ENCODE measurements at regions not wholly inside any gene's neighbourhood (a gene's known extent, or its start where the extent isn't known, plus 50 kb on each side); places are given as distances from the start of the nearest gene placed in this dataset.

DNA sequence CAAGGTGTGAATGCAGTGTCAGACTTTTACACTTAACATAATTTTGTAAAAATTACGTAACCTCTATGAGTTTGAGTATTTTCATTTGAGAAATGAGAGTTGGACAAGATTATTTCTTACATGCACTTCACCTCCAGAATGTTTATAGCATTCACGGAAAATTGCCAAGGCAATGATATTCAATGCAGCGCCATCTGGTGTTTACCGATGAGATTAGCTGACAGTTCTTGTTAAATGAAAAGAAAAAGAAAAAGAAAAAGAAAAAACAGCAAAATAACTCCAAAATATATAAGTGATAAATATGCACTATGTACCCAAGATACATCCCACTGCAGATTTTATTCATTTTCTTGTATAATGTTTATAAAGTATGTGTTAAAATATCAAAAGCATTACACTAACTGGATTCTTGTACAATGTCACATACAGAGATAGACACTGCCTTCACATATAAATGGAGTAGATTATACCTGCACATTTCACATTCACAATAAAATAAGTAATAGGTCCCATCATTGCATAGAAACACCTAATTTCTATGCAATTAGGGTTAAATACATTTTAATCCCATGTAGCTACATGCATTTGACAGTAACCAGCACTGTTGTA lies 976.3 kb upstream of the FAT3 start:
- Mint-ChIP-seq H3K9me3 (peaks cover 8% of the 10 kb centered on the region), H3K4me3 (no peak overlapping the region), H3K36me3 (ENCODE audit: insufficient read depth) (no peaks in the 10 kb centered on the region), H3K27me3 (ENCODE audit: low read depth) (no peaks in the 10 kb centered on the region), H3K4me1 (ENCODE audit: low read depth) (no peaks in the 10 kb centered on the region)
- DNase-seq (no peak), ATAC-seq (no peak)

GRCh38 chr11:91247009-91247735 lies 977.4 kb upstream of the FAT3 start:
- DNase-seq (no peak), ATAC-seq (no peak)
- no peaks in the 10 kb centered on the region for H3K27me3 Mint-ChIP-seq (ENCODE audit: low read depth)
- peaks cover 1% of the 10 kb centered on the region for H3K9me3 Mint-ChIP-seq
- no peak overlapping the region for H3K4me3 Mint-ChIP-seq
- no peaks in the 10 kb centered on the region for H3K4me1 Mint-ChIP-seq (ENCODE audit: low read depth)
- H3K36me3 Mint-ChIP-seq (ENCODE audit: insufficient read depth) = no peaks in the 10 kb centered on the region

DNA sequence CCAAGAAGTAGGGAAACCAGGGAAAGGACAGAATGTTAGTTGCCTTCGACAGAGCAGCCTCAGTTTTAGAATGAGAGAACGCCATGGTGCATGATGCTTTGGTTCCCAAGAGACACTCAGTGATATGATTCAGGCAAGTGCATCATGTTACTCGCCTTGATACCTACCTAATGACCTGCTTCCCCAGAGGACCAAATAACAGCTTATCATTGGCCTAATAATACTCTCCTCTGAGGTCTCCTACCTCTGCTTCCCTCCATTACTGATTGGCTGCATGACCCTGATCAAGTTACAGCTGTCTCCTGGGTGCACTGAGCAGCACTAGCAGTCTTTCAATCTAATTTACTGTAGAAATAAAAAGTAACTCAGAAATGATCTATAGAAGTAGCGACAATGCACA lies 979.7 kb upstream of the FAT3 start:
- H3K4me1 Mint-ChIP-seq (ENCODE audit: low read depth) = no peaks in the 10 kb centered on the region
- no peaks in the 10 kb centered on the region for H3K9me3 Mint-ChIP-seq
- no peaks in the 10 kb centered on the region for H3K36me3 Mint-ChIP-seq (ENCODE audit: insufficient read depth)
- DNase-seq (no peak), ATAC-seq (no peak)
- no peaks in the 10 kb centered on the region for H3K27me3 Mint-ChIP-seq (ENCODE audit: low read depth)
- H3K4me3 Mint-ChIP-seq = no peak overlapping the region

- Mint-ChIP-seq H3K4me1 (ENCODE audit: low read depth) (no peaks in the 10 kb centered on the region), H3K27me3 (ENCODE audit: low read depth) (no peaks in the 10 kb centered on the region), H3K9me3 (no peaks in the 10 kb centered on the region), H3K36me3 (ENCODE audit: insufficient read depth) (no peaks in the 10 kb centered on the region), H3K4me3 (no peak overlapping the region)
- ATAC-seq = no peak
- no peak for DNase-seq
Measured at GRCh38 chr11:91243630-91244029, 981.0 kb upstream of the FAT3 start.

- ATAC-seq (no peak), DNase-seq (no peak)
- Mint-ChIP-seq H3K9me3 (no peaks in the 10 kb centered on the region), H3K4me1 (ENCODE audit: low read depth) (no peaks in the 10 kb centered on the region), H3K27me3 (ENCODE audit: low read depth) (no peaks in the 10 kb centered on the region), H3K36me3 (ENCODE audit: insufficient read depth) (no peaks in the 10 kb centered on the region), H3K4me3 (no peak overlapping the region)
Measured at GRCh38 chr11:91243051-91243450, 981.6 kb upstream of the FAT3 start.

DNA sequence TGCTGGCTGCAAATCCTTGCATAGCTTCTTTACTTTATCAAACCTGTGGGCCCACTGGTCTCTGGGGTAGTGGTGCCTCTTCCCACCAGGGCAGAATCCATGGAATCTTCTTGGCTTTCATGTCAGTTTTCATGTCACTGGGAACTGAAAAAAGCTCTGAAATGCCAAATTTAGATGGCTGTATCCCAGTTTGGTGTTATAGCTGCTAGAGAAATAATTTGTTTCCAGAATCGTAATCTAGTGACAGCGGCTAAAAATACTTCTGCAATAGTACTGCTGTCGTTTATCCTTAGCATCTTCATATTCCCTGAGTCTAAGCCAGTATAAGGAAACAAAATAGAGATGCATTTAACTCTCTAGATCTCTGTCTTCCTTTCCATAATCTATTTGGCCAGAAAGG lies 983.4 kb upstream of the FAT3 start:
- ATAC-seq = no peak
- peaks cover under 1% of the 10 kb centered on the region for H3K9me3 Mint-ChIP-seq
- DNase-seq = no peak
- H3K4me1 Mint-ChIP-seq (ENCODE audit: low read depth) = no peaks in the 10 kb centered on the region
- no peak overlapping the region for H3K4me3 Mint-ChIP-seq
- H3K36me3 Mint-ChIP-seq (ENCODE audit: insufficient read depth) = no peaks in the 10 kb centered on the region
- no peaks in the 10 kb centered on the region for H3K27me3 Mint-ChIP-seq (ENCODE audit: low read depth)

- Mint-ChIP-seq H3K36me3 (ENCODE audit: insufficient read depth) (no peaks in the 10 kb centered on the region), H3K9me3 (peaks cover 5% of the 10 kb centered on the region), H3K27me3 (ENCODE audit: low read depth) (no peaks in the 10 kb centered on the region), H3K4me1 (ENCODE audit: low read depth) (no peaks in the 10 kb centered on the region), H3K4me3 (no peak overlapping the region)
- DNase-seq = no peak
- no peak for ATAC-seq
Measured at GRCh38 chr11:91239359-91239758, 985.3 kb upstream of the FAT3 start.

DNA sequence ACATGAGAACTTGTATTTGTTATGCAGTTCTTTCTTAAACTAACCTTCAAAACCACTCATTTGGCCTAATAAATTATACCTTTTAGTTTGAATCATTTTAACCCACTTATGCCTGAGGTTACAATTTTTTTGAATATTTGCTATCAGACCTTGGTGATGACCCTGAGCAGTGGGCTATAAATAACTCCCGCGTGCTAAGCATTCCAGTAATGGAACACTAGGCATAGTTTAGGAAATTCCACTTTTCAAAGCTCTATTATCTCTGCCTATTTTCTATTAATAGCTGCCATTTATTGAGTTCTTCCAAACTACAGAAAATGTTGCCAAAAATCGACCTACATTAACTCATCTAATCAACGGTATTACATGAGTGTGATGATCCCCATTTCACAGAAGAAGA lies 993.4 kb upstream of the FAT3 start:
- ATAC-seq (no peak), DNase-seq (no peak)
- Mint-ChIP-seq H3K36me3 (ENCODE audit: insufficient read depth) (no peaks in the 10 kb centered on the region), H3K27me3 (ENCODE audit: low read depth) (no peaks in the 10 kb centered on the region), H3K4me1 (ENCODE audit: low read depth) (no peaks in the 10 kb centered on the region), H3K9me3 (peaks cover 7% of the 10 kb centered on the region), H3K4me3 (no peak overlapping the region)

DNA sequence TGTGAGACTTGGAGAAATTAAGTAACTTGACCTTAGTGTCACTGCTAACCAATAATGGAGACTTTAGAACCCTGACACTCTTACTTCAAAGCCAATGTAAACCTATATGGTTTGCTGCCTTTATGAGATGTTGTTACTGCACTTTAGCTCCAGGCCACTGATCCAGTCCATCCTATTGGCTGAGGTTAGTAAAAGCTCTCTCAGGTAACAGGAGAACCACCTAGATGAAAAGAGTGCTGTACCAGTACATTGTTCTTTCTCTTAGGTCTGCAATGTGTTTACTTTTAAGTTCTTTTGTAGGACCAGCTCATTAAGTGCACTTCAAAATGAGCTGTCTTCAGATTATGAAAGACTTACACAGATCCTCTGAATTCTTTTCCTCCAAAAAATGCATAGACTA lies 994.0 kb upstream of the FAT3 start:
- ATAC-seq (no peak), DNase-seq (no peak)
- H3K27me3 Mint-ChIP-seq (ENCODE audit: low read depth) = no peaks in the 10 kb centered on the region
- H3K36me3 Mint-ChIP-seq (ENCODE audit: insufficient read depth) = no peaks in the 10 kb centered on the region
- no peak overlapping the region for H3K4me3 Mint-ChIP-seq
- peaks cover 3% of the 10 kb centered on the region for H3K9me3 Mint-ChIP-seq
- no peaks in the 10 kb centered on the region for H3K4me1 Mint-ChIP-seq (ENCODE audit: low read depth)

DNA sequence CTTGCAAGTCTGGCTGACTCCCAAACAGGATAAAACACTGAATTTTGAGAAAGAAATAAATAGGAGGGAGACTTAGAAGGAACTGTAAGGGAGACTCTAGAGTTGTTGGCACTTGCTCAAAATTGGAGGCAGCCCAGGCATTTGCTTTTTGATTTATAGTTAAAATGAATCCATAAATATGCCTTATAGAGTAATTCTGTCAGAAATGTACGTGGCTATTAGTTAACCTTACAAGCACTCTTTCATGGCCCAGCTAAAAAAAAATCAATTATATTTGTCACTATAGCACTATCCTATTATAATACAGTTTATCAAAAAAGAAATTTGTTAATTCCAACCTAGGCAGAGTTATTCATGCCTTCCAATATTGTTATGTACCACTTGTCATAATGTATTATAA lies 1000.0 kb upstream of the CHORDC1 start:
- DNase-seq (no peak), ATAC-seq (no peak)
- H3K27me3 Mint-ChIP-seq (ENCODE audit: low read depth) = no peaks in the 10 kb centered on the region
- H3K9me3 Mint-ChIP-seq = peaks cover 4% of the 10 kb centered on the region
- H3K36me3 Mint-ChIP-seq (ENCODE audit: insufficient read depth) = no peaks in the 10 kb centered on the region
- H3K4me3 Mint-ChIP-seq = no peak overlapping the region
- H3K4me1 Mint-ChIP-seq (ENCODE audit: low read depth) = no peaks in the 10 kb centered on the region

DNA sequence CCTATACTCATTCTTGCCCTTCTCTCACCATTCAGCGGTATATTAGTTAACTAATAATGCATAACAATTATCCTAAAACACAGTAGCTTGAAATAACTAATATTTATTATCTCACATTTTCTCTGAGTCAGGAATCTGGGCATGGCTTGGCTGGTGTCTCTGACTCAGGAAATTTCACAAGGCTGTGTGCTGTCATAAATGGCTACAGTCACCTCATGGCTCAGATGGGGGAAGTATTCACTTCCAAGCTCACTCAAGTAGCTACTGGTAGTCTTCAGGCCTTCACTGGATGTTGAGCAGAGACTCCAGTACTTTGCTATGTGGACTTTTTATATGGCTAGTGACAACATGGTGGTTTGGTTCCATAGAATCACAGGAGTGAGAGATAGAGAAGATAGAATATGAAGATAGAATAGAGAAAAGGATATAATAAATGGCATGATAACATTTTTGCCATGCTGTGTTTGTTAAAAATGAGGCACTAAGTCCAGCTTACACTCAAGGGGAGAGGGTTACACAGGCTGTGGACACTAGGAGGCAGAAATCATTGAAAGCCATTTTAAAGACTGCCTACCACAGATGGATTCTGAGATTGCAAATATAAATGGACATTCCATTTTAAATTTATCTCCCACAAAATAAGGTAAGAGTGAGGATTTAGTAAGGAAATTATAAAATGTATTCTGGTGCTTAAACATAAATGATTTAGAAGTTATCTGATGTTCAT lies 997.8 kb upstream of the CHORDC1 start:
- H3K36me3 Mint-ChIP-seq (ENCODE audit: insufficient read depth) = no peaks in the 10 kb centered on the region

DNA sequence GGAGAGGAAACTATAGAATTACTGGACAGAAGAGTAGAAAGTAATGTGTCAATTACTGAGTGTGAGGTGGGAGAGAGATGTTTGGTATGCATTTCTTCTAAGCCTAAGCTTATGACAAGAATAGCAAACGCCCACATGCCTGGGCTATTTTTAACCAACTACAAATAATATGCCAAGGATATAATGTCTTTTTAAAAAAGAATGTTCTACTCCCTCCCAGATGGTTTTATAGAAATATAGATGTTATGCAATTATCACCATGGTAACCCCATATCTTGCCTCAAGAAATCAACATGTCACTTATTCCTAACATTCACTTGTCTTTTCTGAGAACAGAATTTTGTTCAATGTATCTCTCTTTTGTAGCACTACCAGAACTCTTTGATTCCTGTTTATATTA lies 996.7 kb upstream of the CHORDC1 start:
- no peak for ATAC-seq
- H3K27me3 Mint-ChIP-seq (ENCODE audit: low read depth) = no peaks in the 10 kb centered on the region
- H3K4me1 Mint-ChIP-seq (ENCODE audit: low read depth) = no peaks in the 10 kb centered on the region
- no peak for DNase-seq
- peaks cover 4% of the 10 kb centered on the region for H3K9me3 Mint-ChIP-seq
- H3K36me3 Mint-ChIP-seq (ENCODE audit: insufficient read depth) = no peaks in the 10 kb centered on the region
- H3K4me3 Mint-ChIP-seq = no peak overlapping the region

More for the DNA sequence above, 997.8 kb upstream of the CHORDC1 start:
- Mint-ChIP-seq H3K4me1 (ENCODE audit: low read depth) (no peaks in the 10 kb centered on the region), H3K4me3 (no peak overlapping the region), H3K27me3 (ENCODE audit: low read depth) (no peaks in the 10 kb centered on the region), H3K9me3 (peaks cover 4% of the 10 kb centered on the region)
- DNase-seq (no peak), ATAC-seq (no peak)

- DNase-seq = no peak
- Mint-ChIP-seq H3K9me3 (peaks cover 9% of the 10 kb centered on the region), H3K4me3 (no peak overlapping the region), H3K27me3 (ENCODE audit: low read depth) (no peaks in the 10 kb centered on the region), H3K4me1 (ENCODE audit: low read depth) (no peaks in the 10 kb centered on the region), H3K36me3 (ENCODE audit: insufficient read depth) (no peaks in the 10 kb centered on the region)
- no peak for ATAC-seq
Measured at GRCh38 chr11:91209751-91210150, 986.9 kb upstream of the CHORDC1 start.

DNA sequence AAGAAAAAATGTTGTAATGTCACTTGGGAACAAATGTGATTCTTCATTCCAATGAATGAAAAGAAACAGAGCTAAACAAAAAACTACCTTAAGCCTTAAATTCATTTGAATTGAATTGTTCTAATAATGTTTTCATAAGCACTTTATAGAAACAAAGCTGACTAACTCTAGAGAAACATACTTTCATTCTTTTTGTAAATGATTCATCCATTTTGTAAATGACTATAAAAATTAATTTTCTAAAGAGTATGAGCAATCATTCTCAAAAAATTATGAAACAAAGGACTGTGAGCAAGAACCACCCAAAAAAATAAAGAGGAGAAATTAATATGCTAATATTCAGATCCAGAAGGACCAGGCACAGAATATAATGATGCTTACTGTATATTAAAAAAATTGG lies 986.5 kb upstream of the CHORDC1 start:
- Mint-ChIP-seq H3K27me3 (ENCODE audit: low read depth) (no peaks in the 10 kb centered on the region), H3K4me1 (ENCODE audit: low read depth) (no peaks in the 10 kb centered on the region), H3K36me3 (ENCODE audit: insufficient read depth) (no peaks in the 10 kb centered on the region), H3K4me3 (no peak overlapping the region), H3K9me3 (peaks cover 9% of the 10 kb centered on the region)
- ATAC-seq = no peak
- no peak for DNase-seq

GRCh38 chr11:91199866-91200265 lies 977.0 kb upstream of the CHORDC1 start:
- ATAC-seq (no peak), DNase-seq (no peak)
- Mint-ChIP-seq H3K4me1 (ENCODE audit: low read depth) (no peaks in the 10 kb centered on the region), H3K36me3 (ENCODE audit: insufficient read depth) (no peaks in the 10 kb centered on the region), H3K9me3 (peaks cover 8% of the 10 kb centered on the region), H3K4me3 (no peak overlapping the region), H3K27me3 (ENCODE audit: low read depth) (no peaks in the 10 kb centered on the region)

Data from activated T-cell treated with anti-CD3 and anti-CD28 coated beads, Interleukin-2, amount 50 U/mL, for 4 hours (primary cell).